HepG2 (cell line): ENCODE measurements at regions not wholly inside any gene's neighbourhood (a gene's known extent, or its start where the extent isn't known, plus 50 kb on each side); places are given as distances from the start of the nearest gene placed in this dataset.

Experiments
- ATAC-seq: fragments of 200-7000 bp; cut with Tn5 transposase; 3 replicates; pipeline ENCODE4 v1.9.1; 2020; ENCODE audit warnings: mild to moderate bottlenecking, moderate library complexity
- BruUV-seq: library from RNA; stranded (reverse); fragments of 400-500 nt; replicated peaks from 2 replicates; lab custom pipeline; 2021; lab: Mats Ljungman, UMichigan
- CTCF ChIA-PET: fragments of 300-600 bp; formaldehyde crosslinking; extraction: SDS; loops from one replicate; lab custom pipeline; 2021; ENCODE audit warnings: low total read pairs, inconsistent platforms, low intra/inter-chr PET ratio; lab: Yijun Ruan, JAX
- POLR2A ChIA-PET: fragments of 350-600 bp; sonication (Branson Sonifier 250); formaldehyde crosslinking; loops from one replicate; lab custom pipeline; 2020; ENCODE audit warnings: antibody characterized with exemption, inconsistent platforms; lab: Yijun Ruan, JAX
- DNase-seq: peaks from one replicate; pipeline ENCODE4 v3.0.0-alpha.2; 2015; ENCODE audit warnings: low spot score
- FAIRE-seq: peaks from 3 replicates; lab custom pipeline; 2011; peaks lifted over from hg19 to GRCh38; lab: Jason Lieb, UNC
- H2AFZ ChIP-seq: one replicate; pipeline ENCODE4 v1.6.1; 2011; ENCODE audit warnings: low read length, inconsistent platforms
- H3K27ac ChIP-seq: fragments of 300-600 bp; 3 replicates; pipeline ENCODE4 v1.8.0; 2011; ENCODE audit warnings: mixed run types, mild to moderate bottlenecking, mixed read lengths, low read length, inconsistent platforms; ENCODE audit not compliant: insufficient read depth; ENCODE audit errors: extremely low read length
- H3K27me3 ChIP-seq, 2 experiments: fragments of 200-600 bp in 1 of 2; 2 replicates in 1 of 2; 3 replicates in 1 of 2; pipeline versions ENCODE4 v1.6.0 to v1.8.0; 2011; ENCODE audit warnings: low read length in 2 of 2, mild to moderate bottlenecking in 2 of 2, moderate library complexity in 2 of 2, inconsistent platforms in 1 of 2; ENCODE audit not compliant: insufficient read depth in 2 of 2, control insufficient read depth in 1 of 2
- H3K36me3 ChIP-seq, 2 experiments: fragments of 200-600 bp in 1 of 2; replicated peaks in 1 of 2; 2 replicates in 1 of 2; 3 replicates in 1 of 2; pipeline versions ENCODE4 v1.5.1 to v1.8.0; 2011; ENCODE audit warnings: low read length in 2 of 2, inconsistent platforms in 1 of 2; ENCODE audit not compliant: insufficient read depth in 2 of 2, control insufficient read depth in 1 of 2
- H3K4me1 ChIP-seq: 2 replicates; pipeline ENCODE4 v1.5.1; 2012; ENCODE audit warnings: low read length, inconsistent platforms; ENCODE audit not compliant: insufficient read depth
- H3K4me2 ChIP-seq: 2 replicates; pipeline ENCODE4 v1.6.0; 2011; ENCODE audit warnings: low read depth, low read length, inconsistent platforms
- H3K4me3 ChIP-seq, 3 experiments: fragments of 200-600 bp in 1 of 3; sonication (generic), shearing (Covaris generic) in 1 of 3; replicated peaks in 1 of 3; 2 replicates each; pipeline ENCODE4 v1.5.1; 2011 to 2016; ENCODE audit warnings: low read length in 3 of 3, inconsistent platforms in 2 of 3, low read depth in 2 of 3, mild to moderate bottlenecking in 2 of 3, control low read depth in 1 of 3, mixed read lengths in 1 of 3; ENCODE audit not compliant: insufficient read depth in 1 of 3
- H3K79me2 ChIP-seq: one replicate; pipeline ENCODE4 v1.6.1; 2011; ENCODE audit warnings: low read length, inconsistent platforms; ENCODE audit not compliant: insufficient read depth
- H3K9ac ChIP-seq: 2 replicates; pipeline ENCODE4 v1.6.0; 2011; ENCODE audit warnings: mild to moderate bottlenecking, low read depth, low read length, inconsistent platforms; ENCODE audit not compliant: insufficient read depth
- H3K9me3 ChIP-seq: 2 replicates; pipeline ENCODE4 v1.5.1; 2012; ENCODE audit warnings: mild to moderate bottlenecking, low read length
- H4K20me1 ChIP-seq: 2 replicates; pipeline ENCODE4 v1.6.0; 2011; ENCODE audit warnings: inconsistent platforms, mild to moderate bottlenecking, low read length, moderate library complexity; ENCODE audit not compliant: insufficient read depth
- U2AF2 ChIP-seq: fragments of 200-400 bp; formaldehyde crosslinking; IDR thresholded peaks from 2 replicates; pipeline ENCODE4 v1.6.1; 2017; ENCODE audit warnings: low read depth, mild to moderate bottlenecking, low read length
- ZBTB33 ChIP-seq: sonication (generic); formaldehyde crosslinking; IDR thresholded peaks from 2 replicates; pipeline ENCODE4 v1.4.0; 2020; ENCODE audit warnings: missing genetic modification reagents
- ZMYM4 ChIP-seq: sonication (generic); formaldehyde crosslinking; IDR thresholded peaks from 2 replicates; pipeline ENCODE4 v1.8.1; 2023; ENCODE audit warnings: mild to moderate bottlenecking, missing genetic modification reagents
- ZNF17 ChIP-seq: sonication (generic); formaldehyde crosslinking; IDR thresholded peaks from 2 replicates; pipeline ENCODE4 v1.5.0; 2020; ENCODE audit warnings: mild to moderate bottlenecking, missing genetic modification reagents
- ZNF609 ChIP-seq: sonication (generic); formaldehyde crosslinking; IDR thresholded peaks from 2 replicates; pipeline ENCODE4 v1.4.0; 2020; ENCODE audit warnings: mild to moderate bottlenecking, missing genetic modification reagents, borderline replicate concordance
- WGBS: methylation state at CpG from one replicate; pipeline ENCODE4 v1.1.6; 2017; ENCODE audit warnings: low lambda C conversion rate; 5-methylcytosine and 5-hydroxymethylcytosine counted together
- in situ Hi-C: cut with HindIII; loops from 2 replicates; pipeline ENCODE4 v1.10.0; 2017; ENCODE audit warnings: low pct_unique_long_range_greater_than_20kb; ENCODE audit not compliant: extremely low pct_ligation_motif_present
- intact Hi-C: fragments of 100-400 bp; cut with micrococcal nuclease; formaldehyde crosslinking; loops from one replicate; pipeline ENCODE4 v1.10.0; 2022; ENCODE audit not compliant: unreplicated experiment

GRCh38 chr2:181823405-181823804 is 68.1 kb upstream of the ITPRID2 start (continued):
- TF ChIP-seq ZNF17 (CRISPR knock-in tag) (no peak), ZMYM4 (CRISPR knock-in tag) (no peak), U2AF2 (no peak)

- H3K4me2 ChIP-seq, result no peak overlapping the region
- no peak overlapping the region for H3K4me3 ChIP-seq
- H3K9me3 ChIP-seq, result no peaks in the 10 kb centered on the region
- DNase-seq (no peak), ATAC-seq (peak; percentile 52), FAIRE-seq (no peak)
- CTCF ChIA-PET, result no interaction called here
- POLR2A ChIA-PET, result no interaction called here
- no peaks in the 10 kb centered on the region for H3K79me2 ChIP-seq
- BruUV-seq, result no TSS peak
- H2AFZ ChIP-seq, result no peak overlapping the region
- no peak overlapping the region for H3K9ac ChIP-seq
- 75% methylated on average over 6 of the region's 6 CpGs for WGBS
- H3K27ac ChIP-seq, result no peak overlapping the region
- no peaks in the 10 kb centered on the region for H3K27me3 ChIP-seq
- peak; percentile 81 for TF ChIP-seq ZBTB33 (CRISPR knock-in tag)
- no peak for TF ChIP-seq ZNF609 (CRISPR knock-in tag)
- H3K4me1 ChIP-seq, result peaks cover 8% of the 10 kb centered on the region; the same call in 1 of the 2 replicates
- no peaks in the 10 kb centered on the region for H3K36me3 ChIP-seq
- H4K20me1 ChIP-seq, result no peaks in the 10 kb centered on the region
- in situ Hi-C loops (no loop called here), intact Hi-C loops (no loop called here)
Measured at GRCh38 chr2:181828122-181828705, 63.3 kb upstream of the ITPRID2 start.
